ENCODE measurements at regions not wholly inside any gene's neighbourhood (a gene's known extent, or its start where the extent isn't known, plus 50 kb on each side); places are given as distances from the start of the nearest gene placed in this dataset.

GRCh38 chr3:34219556-34219955 is 421.1 kb downstream of the PDCD6IP start:
- TF ChIP-seq, protein P1, sequence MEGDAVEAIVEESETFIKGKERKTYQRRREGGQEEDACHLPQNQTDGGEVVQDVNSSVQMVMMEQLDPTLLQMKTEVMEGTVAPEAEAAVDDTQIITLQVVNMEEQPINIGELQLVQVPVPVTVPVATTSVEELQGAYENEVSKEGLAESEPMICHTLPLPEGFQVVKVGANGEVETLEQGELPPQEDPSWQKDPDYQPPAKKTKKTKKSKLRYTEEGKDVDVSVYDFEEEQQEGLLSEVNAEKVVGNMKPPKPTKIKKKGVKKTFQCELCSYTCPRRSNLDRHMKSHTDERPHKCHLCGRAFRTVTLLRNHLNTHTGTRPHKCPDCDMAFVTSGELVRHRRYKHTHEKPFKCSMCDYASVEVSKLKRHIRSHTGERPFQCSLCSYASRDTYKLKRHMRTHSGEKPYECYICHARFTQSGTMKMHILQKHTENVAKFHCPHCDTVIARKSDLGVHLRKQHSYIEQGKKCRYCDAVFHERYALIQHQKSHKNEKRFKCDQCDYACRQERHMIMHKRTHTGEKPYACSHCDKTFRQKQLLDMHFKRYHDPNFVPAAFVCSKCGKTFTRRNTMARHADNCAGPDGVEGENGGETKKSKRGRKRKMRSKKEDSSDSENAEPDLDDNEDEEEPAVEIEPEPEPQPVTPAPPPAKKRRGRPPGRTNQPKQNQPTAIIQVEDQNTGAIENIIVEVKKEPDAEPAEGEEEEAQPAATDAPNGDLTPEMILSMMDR (IDR thresholded peaks at IDR 0.05; ENCODE audit: low read depth, low read length), result no peak
- no peak for TF ChIP-seq EZH2phosphoT487 (IDR thresholded peaks at IDR 0.05; ENCODE audit: low read depth)
- Histone ChIP-seq H3K4me3 (ENCODE audit: low read length) (no peak overlapping the region), H3K27ac (ENCODE audit: low read length) (no peak overlapping the region), H3K79me2 (ENCODE audit: low read length) (no peaks in the 10 kb centered on the region), H2AFZ (ENCODE audit: low read depth, low read length) (no peak overlapping the region), H3K4me1 (ENCODE audit: low read length) (peaks cover 8% of the 10 kb centered on the region), H4K20me1 (ENCODE audit: insufficient read depth, low read length) (no peaks in the 10 kb centered on the region), H3K9me3 (ENCODE audit: insufficient read depth, low read length) (no peaks in the 10 kb centered on the region), H3K4me2 (ENCODE audit: low read length) (no peak overlapping the region; the same call in 1 of the 2 replicates), H3K36me3 (replicated peaks; ENCODE audit: low read depth, low read length) (no peaks in the 10 kb centered on the region), H3K27me3 (ENCODE audit: low read depth, low read length) (0 out of 2 replicates have a peak, but pooled peaks cover 3% of the 10 kb centered on the region), H3K9ac (ENCODE audit: low read length) (no peak overlapping the region)

GRCh38 chr3:34225821-34226366 is 427.5 kb downstream of the PDCD6IP start:
- no peak overlapping the region for H3K4me2 ChIP-seq (ENCODE audit: low read length)
- H3K36me3 ChIP-seq (replicated peaks; ENCODE audit: low read depth, low read length), result no peaks in the 10 kb centered on the region
- no peaks in the 10 kb centered on the region for H4K20me1 ChIP-seq (ENCODE audit: insufficient read depth, low read length)
- TF ChIP-seq EZH2phosphoT487 (IDR thresholded peaks at IDR 0.05; ENCODE audit: low read depth), result no peak
- TF ChIP-seq, protein P1 (IDR thresholded peaks at IDR 0.05; ENCODE audit: low read depth, low read length), result no peak
- no peak overlapping the region for H2AFZ ChIP-seq (ENCODE audit: low read depth, low read length)
- H3K27me3 ChIP-seq (ENCODE audit: low read depth, low read length), result no peaks in the 10 kb centered on the region
- no peak overlapping the region for H3K9ac ChIP-seq (ENCODE audit: low read length)
- H3K79me2 ChIP-seq (ENCODE audit: low read length), result no peaks in the 10 kb centered on the region
- H3K9me3 ChIP-seq (ENCODE audit: insufficient read depth, low read length), result no peaks in the 10 kb centered on the region
- no peak overlapping the region for H3K4me3 ChIP-seq (ENCODE audit: low read length)
- no peaks in the 10 kb centered on the region for H3K4me1 ChIP-seq (ENCODE audit: low read length)
- H3K27ac ChIP-seq (ENCODE audit: low read length), result no peak overlapping the region

DNA sequence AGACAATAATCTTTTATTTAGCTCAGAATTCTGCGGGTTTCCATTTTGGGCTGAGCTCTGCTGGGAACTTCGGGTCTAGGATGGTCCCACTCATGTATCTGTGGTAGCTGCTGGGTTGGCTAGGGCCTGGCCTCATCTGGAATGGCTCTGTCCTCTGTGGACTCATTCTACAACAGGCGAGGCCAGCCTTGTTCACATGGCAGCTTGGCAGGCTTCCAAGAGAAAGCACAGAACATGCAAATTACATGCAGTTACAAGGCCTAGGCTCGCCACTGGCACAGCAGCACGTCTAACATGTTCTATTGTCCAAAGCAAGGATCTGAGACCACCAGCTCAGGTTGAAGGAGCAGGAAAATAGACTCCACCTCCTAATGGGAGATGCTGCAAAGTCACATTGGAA is 431.4 kb downstream of the PDCD6IP start:
- Histone ChIP-seq H3K4me2 (ENCODE audit: low read length) (no peak overlapping the region), H3K36me3 (replicated peaks; ENCODE audit: low read depth, low read length) (no peaks in the 10 kb centered on the region), H3K9ac (ENCODE audit: low read length) (no peak overlapping the region), H4K20me1 (ENCODE audit: insufficient read depth, low read length) (no peaks in the 10 kb centered on the region), H3K4me3 (ENCODE audit: low read length) (no peak overlapping the region), H3K27me3 (ENCODE audit: low read depth, low read length) (no peaks in the 10 kb centered on the region), H3K27ac (ENCODE audit: low read length) (no peak overlapping the region), H3K9me3 (ENCODE audit: insufficient read depth, low read length) (no peaks in the 10 kb centered on the region), H2AFZ (ENCODE audit: low read depth, low read length) (no peak overlapping the region), H3K4me1 (ENCODE audit: low read length) (no peaks in the 10 kb centered on the region), H3K79me2 (ENCODE audit: low read length) (no peaks in the 10 kb centered on the region)
- no peak for TF ChIP-seq EZH2phosphoT487 (IDR thresholded peaks at IDR 0.05; ENCODE audit: low read depth)
- TF ChIP-seq, protein P1 (IDR thresholded peaks at IDR 0.05; ENCODE audit: low read depth, low read length), result no peak

DNA sequence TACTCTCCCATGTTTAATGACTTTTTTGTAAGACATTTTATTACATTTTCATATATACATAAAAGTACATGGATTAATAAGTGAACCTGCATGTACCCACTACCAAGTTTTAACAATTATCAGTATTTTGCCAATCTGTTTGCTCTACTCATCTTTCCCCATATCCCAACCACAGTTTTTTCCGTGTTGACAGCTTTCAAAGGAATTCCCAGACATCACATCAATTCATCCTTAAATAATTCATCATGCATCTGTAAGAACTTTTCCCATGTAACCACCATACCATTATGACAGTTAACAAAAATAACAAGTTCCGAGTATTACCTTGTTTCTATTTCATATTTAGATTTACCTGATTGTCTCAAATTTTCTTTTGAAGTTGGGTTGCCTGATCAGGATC is 436.7 kb downstream of the PDCD6IP start:
- no peak overlapping the region for H3K4me3 ChIP-seq (ENCODE audit: low read length)
- H3K4me2 ChIP-seq (ENCODE audit: low read length), result no peak overlapping the region
- H3K4me1 ChIP-seq (ENCODE audit: low read length), result no peaks in the 10 kb centered on the region
- no peak overlapping the region for H3K27ac ChIP-seq (ENCODE audit: low read length)
- H3K9ac ChIP-seq (ENCODE audit: low read length), result no peak overlapping the region
- H3K27me3 ChIP-seq (ENCODE audit: low read depth, low read length), result no peaks in the 10 kb centered on the region
- TF ChIP-seq, protein P1 (IDR thresholded peaks at IDR 0.05; ENCODE audit: low read depth, low read length), result no peak
- TF ChIP-seq EZH2phosphoT487 (IDR thresholded peaks at IDR 0.05; ENCODE audit: low read depth), result no peak
- H4K20me1 ChIP-seq (ENCODE audit: insufficient read depth, low read length), result no peaks in the 10 kb centered on the region
- H3K36me3 ChIP-seq (replicated peaks; ENCODE audit: low read depth, low read length), result no peaks in the 10 kb centered on the region
- no peaks in the 10 kb centered on the region for H3K79me2 ChIP-seq (ENCODE audit: low read length)
- H3K9me3 ChIP-seq (ENCODE audit: insufficient read depth, low read length), result no peaks in the 10 kb centered on the region
- H2AFZ ChIP-seq (ENCODE audit: low read depth, low read length), result no peak overlapping the region
